ENCODE measurements at regions not wholly inside any gene's neighbourhood (a gene's known extent, or its start where the extent isn't known, plus 50 kb on each side); places are given as distances from the start of the nearest gene placed in this dataset.

- no peak overlapping the region for H3K4me3 ChIP-seq (ENCODE audit: low read depth, low read length)
- no peaks in the 10 kb centered on the region for H3K36me3 ChIP-seq (replicated peaks)
- no peaks in the 10 kb centered on the region for H3K27me3 ChIP-seq (replicated peaks)
- TF ChIP-seq, protein P1, sequence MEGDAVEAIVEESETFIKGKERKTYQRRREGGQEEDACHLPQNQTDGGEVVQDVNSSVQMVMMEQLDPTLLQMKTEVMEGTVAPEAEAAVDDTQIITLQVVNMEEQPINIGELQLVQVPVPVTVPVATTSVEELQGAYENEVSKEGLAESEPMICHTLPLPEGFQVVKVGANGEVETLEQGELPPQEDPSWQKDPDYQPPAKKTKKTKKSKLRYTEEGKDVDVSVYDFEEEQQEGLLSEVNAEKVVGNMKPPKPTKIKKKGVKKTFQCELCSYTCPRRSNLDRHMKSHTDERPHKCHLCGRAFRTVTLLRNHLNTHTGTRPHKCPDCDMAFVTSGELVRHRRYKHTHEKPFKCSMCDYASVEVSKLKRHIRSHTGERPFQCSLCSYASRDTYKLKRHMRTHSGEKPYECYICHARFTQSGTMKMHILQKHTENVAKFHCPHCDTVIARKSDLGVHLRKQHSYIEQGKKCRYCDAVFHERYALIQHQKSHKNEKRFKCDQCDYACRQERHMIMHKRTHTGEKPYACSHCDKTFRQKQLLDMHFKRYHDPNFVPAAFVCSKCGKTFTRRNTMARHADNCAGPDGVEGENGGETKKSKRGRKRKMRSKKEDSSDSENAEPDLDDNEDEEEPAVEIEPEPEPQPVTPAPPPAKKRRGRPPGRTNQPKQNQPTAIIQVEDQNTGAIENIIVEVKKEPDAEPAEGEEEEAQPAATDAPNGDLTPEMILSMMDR (IDR thresholded peaks at IDR 0.05; ENCODE audit: low read depth, low read length, missing control alignments) = no peak
- DNase-seq = no peak
- in situ Hi-C loops (cut with HindIII; ENCODE audit: low pct_ligation_motif_present, low sequenced_read_pairs) = no loop called here
- no peak overlapping the region for H3K27ac ChIP-seq
These were observed 62.7 kb upstream of the NANOS1 start for GRCh38 chr10:118966850-118967125.

- no peak for DNase-seq
- Histone ChIP-seq H3K4me3 (ENCODE audit: low read depth, low read length) (no peak overlapping the region), H3K27me3 (replicated peaks) (no peaks in the 10 kb centered on the region), H3K27ac (no peak overlapping the region), H3K36me3 (replicated peaks) (no peaks in the 10 kb centered on the region)
- TF ChIP-seq, protein P1 (IDR thresholded peaks at IDR 0.05; ENCODE audit: low read depth, low read length, missing control alignments) = no peak
- in situ Hi-C loops (cut with HindIII; ENCODE audit: low pct_ligation_motif_present, low sequenced_read_pairs) = no loop called here
These were observed 62.4 kb upstream of the NANOS1 start for GRCh38 chr10:118967160-118967559.

DNA sequence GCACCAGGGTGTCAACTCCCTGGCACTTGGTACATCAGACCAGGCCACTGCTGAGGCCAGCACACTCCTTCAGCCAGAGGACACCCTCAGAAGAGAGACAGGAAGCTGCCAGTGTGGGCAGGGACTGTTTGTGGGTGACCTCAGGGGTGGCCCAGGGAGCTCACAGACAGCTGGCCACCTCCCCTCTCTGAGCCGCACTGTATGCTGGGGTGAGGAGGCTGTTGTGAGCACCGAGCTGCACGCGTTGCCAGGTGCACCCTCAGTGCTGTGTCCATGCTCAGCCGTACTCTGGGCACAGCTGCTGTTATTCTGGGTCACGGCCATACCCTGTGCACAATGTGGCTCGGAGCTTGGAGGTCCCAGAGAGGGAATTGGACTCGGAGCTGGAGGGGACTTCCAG, 61.5 kb upstream of the NANOS1 start:
- H3K27me3 ChIP-seq (replicated peaks) = no peaks in the 10 kb centered on the region
- DNase-seq = no peak
- no peaks in the 10 kb centered on the region for H3K36me3 ChIP-seq (replicated peaks)
- in situ Hi-C loops (cut with HindIII; ENCODE audit: low pct_ligation_motif_present, low sequenced_read_pairs) = no loop called here
- TF ChIP-seq, protein P1 (IDR thresholded peaks at IDR 0.05; ENCODE audit: low read depth, low read length, missing control alignments) = no peak
- no peak overlapping the region for H3K4me3 ChIP-seq (ENCODE audit: low read depth, low read length)
- H3K27ac ChIP-seq = no peak overlapping the region

DNA sequence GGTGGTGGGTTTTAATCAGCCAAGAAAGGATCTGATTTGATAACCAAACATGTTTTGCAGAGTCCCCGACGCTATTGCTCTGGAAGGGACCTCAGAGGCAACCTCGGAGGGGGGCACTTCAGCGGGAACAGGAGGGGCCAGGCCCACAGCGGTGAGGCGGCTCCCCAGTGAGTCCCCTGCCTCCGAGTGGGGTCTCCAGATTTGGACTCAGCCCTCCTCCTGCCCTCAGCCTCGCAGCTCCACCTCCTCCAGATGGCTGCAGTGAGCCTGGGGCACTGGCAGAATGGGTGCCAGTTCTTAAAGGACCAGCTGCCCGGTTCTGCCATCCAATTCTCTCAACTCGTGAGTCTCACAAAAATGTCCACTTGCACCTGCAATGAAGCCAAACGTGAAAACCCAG, 61.0 kb upstream of the NANOS1 start:
- Histone ChIP-seq H3K36me3 (replicated peaks) (no peaks in the 10 kb centered on the region), H3K27me3 (replicated peaks) (no peaks in the 10 kb centered on the region), H3K4me3 (ENCODE audit: low read depth, low read length) (no peak overlapping the region), H3K27ac (no peak overlapping the region)
- DNase-seq = no peak
- in situ Hi-C loops (cut with HindIII; ENCODE audit: low pct_ligation_motif_present, low sequenced_read_pairs) = no loop called here
- TF ChIP-seq, protein P1 (IDR thresholded peaks at IDR 0.05; ENCODE audit: low read depth, low read length, missing control alignments) = no peak

GRCh38 chr10:118969014-118969413, 60.5 kb upstream of the NANOS1 start:
- Histone ChIP-seq H3K27ac (no peak overlapping the region), H3K36me3 (replicated peaks) (no peaks in the 10 kb centered on the region), H3K27me3 (replicated peaks) (no peaks in the 10 kb centered on the region), H3K4me3 (ENCODE audit: low read depth, low read length) (no peak overlapping the region)
- no peak for DNase-seq
- TF ChIP-seq, protein P1 (IDR thresholded peaks at IDR 0.05; ENCODE audit: low read depth, low read length, missing control alignments) = no peak
- in situ Hi-C loops (cut with HindIII; ENCODE audit: low pct_ligation_motif_present, low sequenced_read_pairs) = no loop called here

GRCh38 chr10:118970770-118971169, 58.7 kb upstream of the NANOS1 start:
- no peak for DNase-seq
- Histone ChIP-seq H3K27ac (no peak overlapping the region), H3K4me3 (ENCODE audit: low read depth, low read length) (no peak overlapping the region), H3K36me3 (replicated peaks) (no peaks in the 10 kb centered on the region), H3K27me3 (replicated peaks) (no peaks in the 10 kb centered on the region)
- TF ChIP-seq, protein P1 (IDR thresholded peaks at IDR 0.05; ENCODE audit: low read depth, low read length, missing control alignments) = no peak
- in situ Hi-C loops (cut with HindIII; ENCODE audit: low pct_ligation_motif_present, low sequenced_read_pairs) = no loop called here
